ENCODE measurements at regions not wholly inside any gene's neighbourhood (a gene's known extent, or its start where the extent isn't known, plus 50 kb on each side); places are given as distances from the start of the nearest gene placed in this dataset.

DNA sequence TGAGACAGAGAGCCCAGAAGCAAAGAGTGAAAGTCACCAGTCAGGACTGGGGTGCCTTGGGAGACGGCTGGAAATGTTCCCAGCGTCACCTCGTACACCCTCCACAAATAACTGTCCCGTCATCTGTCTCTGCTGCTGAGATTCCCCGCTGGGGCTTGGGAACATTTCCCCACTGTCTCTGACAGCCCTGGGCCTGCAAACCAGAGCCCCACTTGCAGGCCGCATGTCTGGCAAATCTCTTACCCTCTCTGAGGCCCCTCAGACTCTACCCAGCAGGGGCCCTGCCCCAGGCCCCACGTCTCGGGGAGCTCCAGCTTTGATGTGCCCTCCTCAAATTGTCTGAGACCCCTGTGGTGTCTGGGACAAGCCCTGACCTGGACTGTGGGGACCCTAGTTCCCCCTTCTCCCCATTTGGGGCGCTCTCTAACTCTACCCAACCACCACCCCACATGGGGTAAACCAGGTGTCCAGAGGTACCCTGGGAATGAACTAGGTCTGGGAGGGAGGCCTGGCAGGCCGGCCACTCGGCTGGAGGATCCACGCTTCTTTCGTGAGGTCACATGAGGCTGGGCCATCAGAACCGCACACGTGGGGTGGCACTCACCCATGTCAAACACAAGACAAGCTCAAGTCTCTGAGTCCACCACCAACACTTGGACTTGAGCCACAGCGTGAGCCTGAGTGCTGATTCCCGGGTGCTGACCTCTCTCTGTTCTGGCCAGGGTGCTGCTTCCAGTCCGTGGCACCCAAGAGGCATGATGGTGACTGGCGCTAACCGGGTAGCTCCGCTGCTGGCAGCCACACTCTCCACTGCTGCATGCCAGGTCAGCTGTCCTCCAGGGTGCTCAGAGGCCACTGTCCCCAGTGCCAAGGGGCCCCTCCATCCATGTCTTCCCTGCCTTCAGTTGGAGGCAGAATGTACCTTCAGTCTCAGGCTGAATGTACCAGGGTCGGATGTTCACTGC lies 59.8 kb downstream of the DIO3 start:
- TF ChIP-seq EZH2 (IDR thresholded peaks at IDR 0.05; ENCODE audit: low read depth, low read length, severe bottlenecking) (no peak), SIX5 (IDR thresholded peaks at IDR 0.05; ENCODE audit: low read depth, low read length) (no peak), CTCF (IDR thresholded peaks at IDR 0.05; ENCODE audit: control extremely low read depth in 1 of 3, insufficient read depth in 1 of 3, low read depth in 1 of 3, low read length in 3 of 3) (no peak)
- TF ChIP-seq, protein P1, sequence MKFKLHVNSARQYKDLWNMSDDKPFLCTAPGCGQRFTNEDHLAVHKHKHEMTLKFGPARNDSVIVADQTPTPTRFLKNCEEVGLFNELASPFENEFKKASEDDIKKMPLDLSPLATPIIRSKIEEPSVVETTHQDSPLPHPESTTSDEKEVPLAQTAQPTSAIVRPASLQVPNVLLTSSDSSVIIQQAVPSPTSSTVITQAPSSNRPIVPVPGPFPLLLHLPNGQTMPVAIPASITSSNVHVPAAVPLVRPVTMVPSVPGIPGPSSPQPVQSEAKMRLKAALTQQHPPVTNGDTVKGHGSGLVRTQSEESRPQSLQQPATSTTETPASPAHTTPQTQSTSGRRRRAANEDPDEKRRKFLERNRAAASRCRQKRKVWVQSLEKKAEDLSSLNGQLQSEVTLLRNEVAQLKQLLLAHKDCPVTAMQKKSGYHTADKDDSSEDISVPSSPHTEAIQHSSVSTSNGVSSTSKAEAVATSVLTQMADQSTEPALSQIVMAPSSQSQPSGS (IDR thresholded peaks at IDR 0.05; ENCODE audit: low read length) = no peak
